ENCODE measurements at regions not wholly inside any gene's neighbourhood (a gene's known extent, or its start where the extent isn't known, plus 50 kb on each side); places are given as distances from the start of the nearest gene placed in this dataset.

DNA sequence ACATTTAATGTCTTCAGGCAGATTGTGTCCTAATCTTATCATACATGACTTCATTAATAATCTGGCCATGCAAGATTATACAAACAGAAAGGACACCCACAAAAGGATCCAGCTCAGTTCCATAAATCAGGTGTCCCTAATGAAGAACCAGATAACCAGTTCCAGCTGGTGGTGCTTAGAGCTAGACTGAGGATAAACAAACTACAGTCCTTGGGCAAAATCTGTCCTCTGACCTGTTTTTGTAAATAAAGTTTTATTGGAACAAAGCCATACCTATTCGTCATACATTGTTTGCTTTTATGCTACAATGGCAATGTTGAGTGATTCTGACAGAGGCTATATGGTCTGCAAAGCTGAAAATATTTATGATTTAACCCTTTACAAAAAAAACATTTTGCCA lies 199.5 kb downstream of the MID1IP1 start:
- intact Hi-C loops (cut with micrococcal nuclease; ENCODE audit: unreplicated experiment) = no loop called here
- DNase-seq = no peak
- Mint-ChIP-seq H3K4me3 (ENCODE audit: low read depth, unreplicated experiment) (no peak overlapping the region), H3K4me1 (ENCODE audit: low read depth, unreplicated experiment) (peaks cover 27% of the 10 kb centered on the region), H3K27me3 (ENCODE audit: unreplicated experiment) (no peaks in the 10 kb centered on the region), H3K9me3 (ENCODE audit: low read depth, unreplicated experiment) (peaks cover 11% of the 10 kb centered on the region), H3K27ac (ENCODE audit: unreplicated experiment) (no peak overlapping the region), H3K36me3 (ENCODE audit: insufficient read depth, unreplicated experiment) (no peaks in the 10 kb centered on the region)
- BruUV-seq (replicated peaks) = no TSS peak
- CTCF ChIA-PET = no interaction called here
- TF ChIP-seq CTCF (IDR thresholded peaks at IDR 0.05; ENCODE audit: unreplicated experiment) = no peak

GRCh38 chrX:39002466-39002865 lies 201.2 kb downstream of the MID1IP1 start:
- intact Hi-C loops (cut with micrococcal nuclease; ENCODE audit: unreplicated experiment) = no loop called here
- Mint-ChIP-seq H3K27ac (ENCODE audit: unreplicated experiment) (no peak overlapping the region), H3K4me1 (ENCODE audit: low read depth, unreplicated experiment) (peaks cover 32% of the 10 kb centered on the region), H3K4me3 (ENCODE audit: low read depth, unreplicated experiment) (no peak overlapping the region), H3K9me3 (ENCODE audit: low read depth, unreplicated experiment) (peaks cover 11% of the 10 kb centered on the region), H3K36me3 (ENCODE audit: insufficient read depth, unreplicated experiment) (no peaks in the 10 kb centered on the region), H3K27me3 (ENCODE audit: unreplicated experiment) (no peaks in the 10 kb centered on the region)
- CTCF ChIA-PET = no interaction called here
- DNase-seq = no peak
- BruUV-seq (replicated peaks) = no TSS peak
- no peak for TF ChIP-seq CTCF (IDR thresholded peaks at IDR 0.05; ENCODE audit: unreplicated experiment)

GRCh38 chrX:39008549-39008948 lies 207.3 kb downstream of the MID1IP1 start:
- BruUV-seq (replicated peaks) = no TSS peak
- DNase-seq = no peak
- intact Hi-C loops (cut with micrococcal nuclease; ENCODE audit: unreplicated experiment) = no loop called here
- no peaks in the 10 kb centered on the region for H3K36me3 Mint-ChIP-seq (ENCODE audit: insufficient read depth, unreplicated experiment)
- no peak overlapping the region for H3K4me3 Mint-ChIP-seq (ENCODE audit: low read depth, unreplicated experiment)
- CTCF ChIA-PET = no interaction called here
- no peak for TF ChIP-seq CTCF (IDR thresholded peaks at IDR 0.05; ENCODE audit: unreplicated experiment)
- peaks cover 4% of the 10 kb centered on the region for H3K9me3 Mint-ChIP-seq (ENCODE audit: low read depth, unreplicated experiment)
- H3K27me3 Mint-ChIP-seq (ENCODE audit: unreplicated experiment) = no peaks in the 10 kb centered on the region
- no peak overlapping the region for H3K27ac Mint-ChIP-seq (ENCODE audit: unreplicated experiment)
- H3K4me1 Mint-ChIP-seq (ENCODE audit: low read depth, unreplicated experiment) = peaks cover 62% of the 10 kb centered on the region

- H3K27ac Mint-ChIP-seq (ENCODE audit: unreplicated experiment) = peak overlapping the region; percentile 44
- peaks cover 2% of the 10 kb centered on the region for H3K9me3 Mint-ChIP-seq (ENCODE audit: low read depth, unreplicated experiment)
- intact Hi-C loops (cut with micrococcal nuclease; ENCODE audit: unreplicated experiment) = loop anchor here (10.0 kb wide), 1 partner anchor 233 kb away; no protein-coding TSS in a partner anchor
- peak overlapping the region; percentile 24 for H3K4me3 Mint-ChIP-seq (ENCODE audit: low read depth, unreplicated experiment)
- TF ChIP-seq CTCF (IDR thresholded peaks at IDR 0.05; ENCODE audit: unreplicated experiment) = no peak
- CTCF ChIA-PET = no interaction called here
- H3K36me3 Mint-ChIP-seq (ENCODE audit: insufficient read depth, unreplicated experiment) = no peaks in the 10 kb centered on the region
- no TSS peak for BruUV-seq (replicated peaks)
- peak; percentile 45 for DNase-seq
- peaks cover 58% of the 10 kb centered on the region for H3K4me1 Mint-ChIP-seq (ENCODE audit: low read depth, unreplicated experiment)
- no peaks in the 10 kb centered on the region for H3K27me3 Mint-ChIP-seq (ENCODE audit: unreplicated experiment)
These were observed 210.4 kb downstream of the MID1IP1 start for GRCh38 chrX:39011454-39012221.

All from Calu3 (cell line).